GM12878 (cell line): ENCODE measurements at regions not wholly inside any gene's neighbourhood (a gene's known extent, or its start where the extent isn't known, plus 50 kb on each side); places are given as distances from the start of the nearest gene placed in this dataset.

Experiments used
- ATAC-seq: fragments of 200-7000 bp; cut with Tn5 transposase; 3 replicates; pipeline ENCODE4 v1.9.1; 2020; ENCODE audit warnings: mild to moderate bottlenecking, moderate library complexity
- BruUV-seq: library from RNA; stranded (reverse); fragments of 400-500 nt; replicated peaks from 2 replicates; lab custom pipeline; 2021; lab: Mats Ljungman, UMichigan
- CTCF ChIA-PET: fragments of 300-600 bp; sonication (Branson Sonifier 250); formaldehyde crosslinking; extraction: SDS; loops from one replicate; lab custom pipeline; 2021; ENCODE audit warnings: inconsistent platforms; lab: Yijun Ruan, JAX
- POLR2A ChIA-PET: fragments of 350-600 bp; formaldehyde crosslinking; extraction: SDS; loops from one replicate; lab custom pipeline; 2021; ENCODE audit warnings: inconsistent platforms; lab: Charles Lee
- RAD21 ChIA-PET: fragments of 300-600 bp; sonication (Branson Sonifier 250); formaldehyde crosslinking; loops from one replicate; lab custom pipeline; 2023; ENCODE audit warnings: antibody characterized with exemption; ENCODE audit not compliant: unreplicated experiment; lab: Charles Lee
- SMC1A ChIA-PET: fragments of 300-600 bp; sonication (Branson Sonifier 250); formaldehyde crosslinking; loops from one replicate; lab custom pipeline; 2023; ENCODE audit not compliant: unreplicated experiment, uncharacterized antibody; lab: Charles Lee
- DNase-seq: peaks from one replicate; pipeline ENCODE4 v3.0.0-alpha.2; 2011; ENCODE audit warnings: low read depth, low spot score
- FAIRE-seq: peaks from 3 replicates; lab custom pipeline; 2011; peaks lifted over from hg19 to GRCh38; lab: Jason Lieb, UNC
- H2AFZ ChIP-seq: 2 replicates; pipeline ENCODE4 v1.6.0; 2011; ENCODE audit warnings: low read depth, low read length, control low read depth; ENCODE audit not compliant: control insufficient read depth
- H3K27ac ChIP-seq: 2 replicates; pipeline ENCODE4 v1.5.1; 2011; ENCODE audit warnings: control low read depth; ENCODE audit not compliant: control insufficient read depth, insufficient read depth
- H3K27me3 ChIP-seq, 2 experiments: replicated peaks in 1 of 2; 2 replicates each; pipeline versions ENCODE4 v1.6.0 to v1.6.1; 2011; ENCODE audit warnings: low read length in 1 of 2; ENCODE audit not compliant: control insufficient read depth in 2 of 2, insufficient read depth in 2 of 2
- H3K36me3 ChIP-seq, 2 experiments: 2 replicates each; pipeline ENCODE4 v1.5.1; 2011; ENCODE audit warnings: low read length in 1 of 2; ENCODE audit not compliant: control insufficient read depth in 2 of 2, insufficient read depth in 2 of 2
- H3K4me1 ChIP-seq: 2 replicates; pipeline ENCODE4 v1.6.1; 2011; ENCODE audit warnings: mild to moderate bottlenecking, low read length, moderate library complexity, mixed read lengths; ENCODE audit not compliant: control insufficient read depth, insufficient read depth
- H3K4me2 ChIP-seq: 2 replicates; pipeline ENCODE4 v1.6.0; 2011; ENCODE audit warnings: control low read depth; ENCODE audit not compliant: control insufficient read depth, insufficient read depth
- H3K4me3 ChIP-seq: fragments of 200-600 bp; sonication (generic); 2 replicates; pipeline ENCODE4 v1.5.1; 2016
- H3K79me2 ChIP-seq: 2 replicates; pipeline ENCODE4 v1.6.0; 2011; ENCODE audit warnings: low read length; ENCODE audit not compliant: control insufficient read depth, insufficient read depth
- H3K9ac ChIP-seq: 2 replicates; pipeline ENCODE4 v1.8.0; 2011; ENCODE audit warnings: low read length, control low read depth, mixed read lengths; ENCODE audit not compliant: control insufficient read depth, insufficient read depth
- H3K9me3 ChIP-seq: replicated peaks from 3 replicates; pipeline ENCODE4 v1.5.1; 2011; ENCODE audit warnings: mild to moderate bottlenecking, low read length; ENCODE audit not compliant: control insufficient read depth, insufficient read depth
- H4K20me1 ChIP-seq: 2 replicates; pipeline ENCODE4 v1.6.0; 2011; ENCODE audit not compliant: control insufficient read depth, insufficient read depth
- BMI1 ChIP-seq: fragments of 450-650 bp; IDR thresholded peaks from 2 replicates; pipeline ENCODE4 v1.6.1; 2016; ENCODE audit warnings: mild to moderate bottlenecking, moderate library complexity, borderline replicate concordance
- LARP7 ChIP-seq: fragments of 450-650 bp; IDR thresholded peaks from 2 replicates; pipeline ENCODE4 v1.6.1; 2017; ENCODE audit warnings: mild to moderate bottlenecking
- RELA ChIP-seq: fragments of 450-650 bp; IDR thresholded peaks from 2 replicates; pipeline ENCODE4 v1.8.0; 2014; ENCODE audit warnings: borderline replicate concordance; ENCODE audit not compliant: partially characterized antibody
- TBL1XR1 ChIP-seq: IDR thresholded peaks from 2 replicates; pipeline ENCODE4 v1.6.1; 2012; ENCODE audit warnings: low read depth, low read length, improper control_type of control experiment
- ZNF24 ChIP-seq: fragments of 450-650 bp; IDR thresholded peaks from 2 replicates; pipeline ENCODE4 v1.6.1; 2017; ENCODE audit warnings: antibody characterized with exemption, mild to moderate bottlenecking
- whole genome bisulfite sequencing: methylation state at CpG from one replicate; pipeline ENCODE4 v1.1.6; 2016; ENCODE audit warnings: low lambda C conversion rate; ENCODE audit not compliant: insufficient replicate concordance, insufficient coverage; ENCODE audit errors: missing lambda C conversion rate; 5-methylcytosine and 5-hydroxymethylcytosine counted together
- in situ Hi-C: fragments of 300-500 bp; cut with MboI; formaldehyde crosslinking; loops from 9 replicates; pipeline ENCODE4 v1.14.3; 2018; ENCODE audit warnings: mixed read lengths
- intact Hi-C: fragments of 100-400 bp; cut with micrococcal nuclease; formaldehyde crosslinking; loops from one replicate; pipeline ENCODE4 v1.14.2; 2022; ENCODE audit not compliant: unreplicated experiment
- TF ChIP-seq, protein P1 (sequence below): fragments of 450-650 bp; IDR thresholded peaks from 2 replicates; pipeline ENCODE4 v1.6.1; 2017; ENCODE audit warnings: borderline replicate concordance
- TF ChIP-seq, protein P2 (sequence below): fragments of 450-650 bp; IDR thresholded peaks from 2 replicates; pipeline ENCODE4 v1.6.1; 2016; ENCODE audit warnings: mild to moderate bottlenecking
- TF ChIP-seq, protein P3 (sequence below): fragments of 450-650 bp; IDR thresholded peaks from 2 replicates; pipeline ENCODE4 v1.6.1; 2018; ENCODE audit warnings: mild to moderate bottlenecking, low read depth, moderate library complexity; ENCODE audit not compliant: partially characterized antibody
- TF ChIP-seq, protein P4 (sequence below): fragments of 450-650 bp; IDR thresholded peaks from 2 replicates; pipeline ENCODE4 v1.6.1; 2017; ENCODE audit warnings: mild to moderate bottlenecking, moderate library complexity
- TF ChIP-seq, protein P5 (sequence below): fragments of 450-650 bp; formaldehyde crosslinking; IDR thresholded peaks from 2 replicates; pipeline ENCODE4 v1.4.0; 2022; ENCODE audit warnings: mild to moderate bottlenecking, moderate library complexity

DNA sequence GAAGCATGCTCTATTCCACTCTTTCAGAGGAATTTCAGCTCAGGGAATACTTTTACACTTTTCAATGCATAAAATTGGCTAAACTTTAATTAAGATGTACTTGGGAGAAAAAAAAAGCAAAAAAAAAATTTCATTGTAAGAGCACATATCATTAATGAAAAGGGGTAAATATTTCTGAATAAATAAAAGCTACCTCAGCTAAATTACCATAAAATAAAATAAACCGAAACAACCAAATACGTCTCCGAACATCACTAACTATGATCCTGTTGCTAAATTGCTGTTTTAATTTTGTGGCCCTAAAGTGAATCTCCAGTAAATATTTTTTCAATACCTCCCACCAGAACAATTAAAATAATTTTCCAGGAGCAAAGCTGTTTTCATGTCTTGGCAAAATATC is 203.7 kb upstream of the KCNJ16 start:
- DNase-seq (no peak), FAIRE-seq (no peak), ATAC-seq (no peak)
- H3K4me3 ChIP-seq = no peak overlapping the region
- no TSS peak for BruUV-seq
- H3K9me3 ChIP-seq = no peaks in the 10 kb centered on the region
- in situ Hi-C loops = no loop called here
- ChIA-PET CTCF (interaction anchor here (1.4 kb wide), 1 partner anchor 9 kb away, joined by 4 read pairs; no protein-coding TSS in a partner anchor), RAD21 (no interaction called here), SMC1A (interaction anchor here (1.0 kb wide), 1 partner anchor 329 kb away, joined by 3 read pairs; no protein-coding TSS in a partner anchor), POLR2A (no interaction called here)
- peaks cover 11% of the 10 kb centered on the region for H3K4me1 ChIP-seq
- no peak overlapping the region for H3K9ac ChIP-seq
- 49% methylated on average over 3 of the region's 3 CpGs for WGBS
- no peak overlapping the region for H2AFZ ChIP-seq
- intact Hi-C loops = no loop called here
- H3K4me2 ChIP-seq = no peak overlapping the region
- H3K36me3 ChIP-seq = no peaks in the 10 kb centered on the region
- no peaks in the 10 kb centered on the region for H3K27me3 ChIP-seq
- H3K79me2 ChIP-seq = no peaks in the 10 kb centered on the region
- no peaks in the 10 kb centered on the region for H4K20me1 ChIP-seq
- H3K27ac ChIP-seq = no peak overlapping the region
- no peak for TF ChIP-seq BMI1
- TF ChIP-seq, protein P1, sequence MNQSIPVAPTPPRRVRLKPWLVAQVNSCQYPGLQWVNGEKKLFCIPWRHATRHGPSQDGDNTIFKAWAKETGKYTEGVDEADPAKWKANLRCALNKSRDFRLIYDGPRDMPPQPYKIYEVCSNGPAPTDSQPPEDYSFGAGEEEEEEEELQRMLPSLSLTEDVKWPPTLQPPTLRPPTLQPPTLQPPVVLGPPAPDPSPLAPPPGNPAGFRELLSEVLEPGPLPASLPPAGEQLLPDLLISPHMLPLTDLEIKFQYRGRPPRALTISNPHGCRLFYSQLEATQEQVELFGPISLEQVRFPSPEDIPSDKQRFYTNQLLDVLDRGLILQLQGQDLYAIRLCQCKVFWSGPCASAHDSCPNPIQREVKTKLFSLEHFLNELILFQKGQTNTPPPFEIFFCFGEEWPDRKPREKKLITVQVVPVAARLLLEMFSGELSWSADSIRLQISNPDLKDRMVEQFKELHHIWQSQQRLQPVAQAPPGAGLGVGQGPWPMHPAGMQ = no peak
- TF ChIP-seq, protein P2, sequence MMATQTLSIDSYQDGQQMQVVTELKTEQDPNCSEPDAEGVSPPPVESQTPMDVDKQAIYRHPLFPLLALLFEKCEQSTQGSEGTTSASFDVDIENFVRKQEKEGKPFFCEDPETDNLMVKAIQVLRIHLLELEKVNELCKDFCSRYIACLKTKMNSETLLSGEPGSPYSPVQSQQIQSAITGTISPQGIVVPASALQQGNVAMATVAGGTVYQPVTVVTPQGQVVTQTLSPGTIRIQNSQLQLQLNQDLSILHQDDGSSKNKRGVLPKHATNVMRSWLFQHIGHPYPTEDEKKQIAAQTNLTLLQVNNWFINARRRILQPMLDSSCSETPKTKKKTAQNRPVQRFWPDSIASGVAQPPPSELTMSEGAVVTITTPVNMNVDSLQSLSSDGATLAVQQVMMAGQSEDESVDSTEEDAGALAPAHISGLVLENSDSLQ = no peak
- TF ChIP-seq ZNF24 = no peak
- TF ChIP-seq LARP7 = no peak
- no peak for TF ChIP-seq TBL1XR1
- no peak for TF ChIP-seq RELA
- TF ChIP-seq, protein P3, sequence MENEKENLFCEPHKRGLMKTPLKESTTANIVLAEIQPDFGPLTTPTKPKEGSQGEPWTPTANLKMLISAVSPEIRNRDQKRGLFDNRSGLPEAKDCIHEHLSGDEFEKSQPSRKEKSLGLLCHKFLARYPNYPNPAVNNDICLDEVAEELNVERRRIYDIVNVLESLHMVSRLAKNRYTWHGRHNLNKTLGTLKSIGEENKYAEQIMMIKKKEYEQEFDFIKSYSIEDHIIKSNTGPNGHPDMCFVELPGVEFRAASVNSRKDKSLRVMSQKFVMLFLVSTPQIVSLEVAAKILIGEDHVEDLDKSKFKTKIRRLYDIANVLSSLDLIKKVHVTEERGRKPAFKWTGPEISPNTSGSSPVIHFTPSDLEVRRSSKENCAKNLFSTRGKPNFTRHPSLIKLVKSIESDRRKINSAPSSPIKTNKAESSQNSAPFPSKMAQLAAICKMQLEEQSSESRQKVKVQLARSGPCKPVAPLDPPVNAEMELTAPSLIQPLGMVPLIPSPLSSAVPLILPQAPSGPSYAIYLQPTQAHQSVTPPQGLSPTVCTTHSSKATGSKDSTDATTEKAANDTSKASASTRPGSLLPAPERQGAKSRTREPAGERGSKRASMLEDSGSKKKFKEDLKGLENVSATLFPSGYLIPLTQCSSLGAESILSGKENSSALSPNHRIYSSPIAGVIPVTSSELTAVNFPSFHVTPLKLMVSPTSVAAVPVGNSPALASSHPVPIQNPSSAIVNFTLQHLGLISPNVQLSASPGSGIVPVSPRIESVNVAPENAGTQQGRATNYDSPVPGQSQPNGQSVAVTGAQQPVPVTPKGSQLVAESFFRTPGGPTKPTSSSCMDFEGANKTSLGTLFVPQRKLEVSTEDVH = no peak
- TF ChIP-seq, protein P4, sequence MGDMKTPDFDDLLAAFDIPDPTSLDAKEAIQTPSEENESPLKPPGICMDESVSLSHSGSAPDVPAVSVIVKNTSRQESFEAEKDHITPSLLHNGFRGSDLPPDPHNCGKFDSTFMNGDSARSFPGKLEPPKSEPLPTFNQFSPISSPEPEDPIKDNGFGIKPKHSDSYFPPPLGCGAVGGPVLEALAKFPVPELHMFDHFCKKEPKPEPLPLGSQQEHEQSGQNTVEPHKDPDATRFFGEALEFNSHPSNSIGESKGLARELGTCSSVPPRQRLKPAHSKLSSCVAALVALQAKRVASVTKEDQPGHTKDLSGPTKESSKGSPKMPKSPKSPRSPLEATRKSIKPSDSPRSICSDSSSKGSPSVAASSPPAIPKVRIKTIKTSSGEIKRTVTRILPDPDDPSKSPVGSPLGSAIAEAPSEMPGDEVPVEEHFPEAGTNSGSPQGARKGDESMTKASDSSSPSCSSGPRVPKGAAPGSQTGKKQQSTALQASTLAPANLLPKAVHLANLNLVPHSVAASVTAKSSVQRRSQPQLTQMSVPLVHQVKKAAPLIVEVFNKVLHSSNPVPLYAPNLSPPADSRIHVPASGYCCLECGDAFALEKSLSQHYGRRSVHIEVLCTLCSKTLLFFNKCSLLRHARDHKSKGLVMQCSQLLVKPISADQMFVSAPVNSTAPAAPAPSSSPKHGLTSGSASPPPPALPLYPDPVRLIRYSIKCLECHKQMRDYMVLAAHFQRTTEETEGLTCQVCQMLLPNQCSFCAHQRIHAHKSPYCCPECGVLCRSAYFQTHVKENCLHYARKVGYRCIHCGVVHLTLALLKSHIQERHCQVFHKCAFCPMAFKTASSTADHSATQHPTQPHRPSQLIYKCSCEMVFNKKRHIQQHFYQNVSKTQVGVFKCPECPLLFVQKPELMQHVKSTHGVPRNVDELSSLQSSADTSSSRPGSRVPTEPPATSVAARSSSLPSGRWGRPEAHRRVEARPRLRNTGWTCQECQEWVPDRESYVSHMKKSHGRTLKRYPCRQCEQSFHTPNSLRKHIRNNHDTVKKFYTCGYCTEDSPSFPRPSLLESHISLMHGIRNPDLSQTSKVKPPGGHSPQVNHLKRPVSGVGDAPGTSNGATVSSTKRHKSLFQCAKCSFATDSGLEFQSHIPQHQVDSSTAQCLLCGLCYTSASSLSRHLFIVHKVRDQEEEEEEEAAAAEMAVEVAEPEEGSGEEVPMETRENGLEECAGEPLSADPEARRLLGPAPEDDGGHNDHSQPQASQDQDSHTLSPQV = no peak
- TF ChIP-seq, protein P5, sequence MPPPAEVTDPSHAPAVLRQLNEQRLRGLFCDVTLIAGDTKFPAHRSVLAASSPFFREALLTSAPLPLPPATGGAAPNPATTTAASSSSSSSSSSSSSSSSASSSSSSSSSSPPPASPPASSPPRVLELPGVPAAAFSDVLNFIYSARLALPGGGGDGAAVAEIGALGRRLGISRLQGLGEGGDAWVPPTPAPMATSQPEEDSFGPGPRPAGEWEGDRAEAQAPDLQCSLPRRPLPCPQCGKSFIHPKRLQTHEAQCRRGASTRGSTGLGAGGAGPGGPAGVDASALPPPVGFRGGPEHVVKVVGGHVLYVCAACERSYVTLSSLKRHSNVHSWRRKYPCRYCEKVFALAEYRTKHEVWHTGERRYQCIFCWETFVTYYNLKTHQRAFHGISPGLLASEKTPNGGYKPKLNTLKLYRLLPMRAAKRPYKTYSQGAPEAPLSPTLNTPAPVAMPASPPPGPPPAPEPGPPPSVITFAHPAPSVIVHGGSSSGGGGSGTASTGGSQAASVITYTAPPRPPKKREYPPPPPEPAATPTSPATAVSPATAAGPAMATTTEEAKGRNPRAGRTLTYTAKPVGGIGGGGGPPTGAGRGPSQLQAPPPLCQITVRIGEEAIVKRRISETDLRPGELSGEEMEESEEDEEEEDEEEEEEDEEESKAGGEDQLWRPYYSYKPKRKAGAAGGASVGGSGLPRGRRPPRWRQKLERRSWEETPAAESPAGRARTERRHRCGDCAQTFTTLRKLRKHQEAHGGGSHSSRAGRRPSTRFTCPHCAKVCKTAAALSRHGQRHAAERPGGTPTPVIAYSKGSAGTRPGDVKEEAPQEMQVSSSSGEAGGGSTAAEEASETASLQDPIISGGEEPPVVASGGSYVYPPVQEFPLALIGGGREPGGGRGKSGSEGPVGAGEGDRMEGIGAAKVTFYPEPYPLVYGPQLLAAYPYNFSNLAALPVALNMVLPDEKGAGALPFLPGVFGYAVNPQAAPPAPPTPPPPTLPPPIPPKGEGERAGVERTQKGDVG (CRISPR knock-in tag) = no peak
